NCI-H82 treated with DMSO at 0.1 percent for 48 hours (cell line): ENCODE measurements at regions not wholly inside any gene's neighbourhood (a gene's known extent, or its start where the extent isn't known, plus 50 kb on each side); places are given as distances from the start of the nearest gene placed in this dataset.

Experiments used
- DNase-seq: peaks from one replicate; lab custom pipeline; 2025; ENCODE audit not compliant: unreplicated experiment; lab: John Stamatoyannopoulos, UW

DNA sequence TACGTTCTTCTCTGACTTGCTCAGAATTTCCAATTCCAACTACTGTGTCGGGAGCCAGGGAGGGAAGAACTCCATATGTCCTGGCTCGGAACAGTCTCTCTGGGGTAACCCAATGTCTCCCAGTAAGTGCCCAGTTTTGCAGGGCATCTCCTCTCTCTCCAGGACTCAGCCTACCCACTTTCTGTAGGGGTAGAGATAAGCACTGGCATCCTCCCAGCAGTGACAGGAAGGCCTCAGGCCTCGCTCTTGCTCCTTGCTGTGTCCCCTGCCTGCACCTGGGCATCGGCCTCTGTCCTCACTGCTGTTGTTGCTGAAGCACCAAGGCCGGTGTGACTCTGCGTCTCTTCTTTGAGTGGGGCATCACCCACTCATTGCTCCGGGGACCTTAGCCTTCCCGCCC lies 388.9 kb upstream of the JARID2 start:
- no peak for DNase-seq

DNA sequence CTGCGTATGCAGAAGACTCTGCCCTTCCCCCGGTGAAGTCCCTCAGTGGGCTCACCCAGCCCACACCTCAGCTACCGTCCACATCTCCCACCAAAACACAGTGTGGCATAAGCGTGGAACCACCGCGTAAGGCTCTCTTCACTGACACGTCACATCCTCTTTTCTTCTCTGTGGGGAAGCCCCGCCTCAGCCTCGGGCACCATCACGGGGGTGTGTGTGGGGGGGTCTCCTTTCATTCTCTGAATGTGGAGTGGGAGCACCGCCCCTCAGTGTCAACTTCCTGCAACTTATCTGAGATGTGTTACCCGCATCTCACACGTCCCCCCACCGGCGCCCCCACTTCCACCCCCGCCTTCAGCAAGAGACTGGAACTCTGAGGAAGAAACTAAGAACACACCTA lies 388.4 kb upstream of the JARID2 start:
- no peak for DNase-seq

DNA sequence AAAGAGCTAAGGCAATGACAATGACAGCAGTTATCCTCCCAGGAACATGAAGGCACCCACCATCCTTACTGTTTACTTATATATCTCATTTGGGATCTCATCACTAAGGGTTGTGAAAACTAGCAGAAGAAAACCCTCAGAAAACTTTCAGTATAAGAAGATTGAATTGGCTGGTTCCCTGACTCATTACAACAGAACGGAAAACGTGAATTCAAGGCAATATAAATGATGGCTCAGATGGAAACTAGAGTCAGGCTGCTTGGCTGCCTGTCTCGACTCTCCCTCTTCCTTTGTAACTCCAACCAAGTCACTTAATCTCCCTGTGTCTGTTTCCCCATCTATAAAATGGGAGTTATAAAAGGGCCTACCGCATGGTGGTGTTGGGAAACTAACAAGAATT lies 387.1 kb upstream of the JARID2 start:
- DNase-seq, result no peak

DNA sequence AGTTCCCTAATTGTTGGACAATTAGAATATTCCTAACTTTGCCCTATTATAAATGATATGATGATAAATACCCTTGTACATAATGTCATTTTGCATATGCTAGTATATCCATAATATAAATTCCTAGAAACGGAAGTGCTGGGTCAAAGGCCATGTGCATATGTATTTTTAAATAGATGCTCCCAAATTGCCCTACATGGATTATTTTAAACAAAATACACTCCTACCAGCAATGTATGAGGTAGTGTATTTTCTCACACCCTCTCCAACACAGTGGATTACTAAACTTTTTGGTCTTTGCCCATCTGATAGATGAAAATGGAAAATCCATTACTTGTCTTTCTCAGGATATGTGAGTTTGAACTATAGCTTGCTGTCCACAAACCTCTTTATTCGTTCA lies 385.1 kb upstream of the JARID2 start:
- DNase-seq, result no peak

DNA sequence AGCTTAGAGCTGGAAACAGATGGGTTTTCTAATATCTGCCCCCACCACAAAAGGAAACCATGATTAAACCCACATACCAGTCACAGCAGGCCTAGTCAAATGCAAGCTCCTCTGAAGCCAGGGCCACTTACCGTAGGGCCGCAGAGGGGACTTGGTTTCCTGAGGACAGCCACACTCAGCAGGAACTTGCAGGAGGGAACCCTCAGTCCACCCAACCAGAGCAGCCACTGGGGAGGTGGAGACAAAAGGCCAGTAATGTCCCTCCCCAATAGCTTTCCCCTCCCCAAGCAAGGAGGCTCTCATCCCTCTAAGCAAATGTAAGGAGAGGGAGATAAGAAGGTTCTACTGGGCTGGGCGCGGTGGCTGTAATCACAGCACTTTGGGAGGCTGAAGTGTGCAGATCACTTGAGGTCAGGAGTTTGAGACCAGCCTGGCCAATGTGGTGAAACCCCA lies 384.4 kb upstream of the JARID2 start:
- peak; percentile 96 for DNase-seq

DNA sequence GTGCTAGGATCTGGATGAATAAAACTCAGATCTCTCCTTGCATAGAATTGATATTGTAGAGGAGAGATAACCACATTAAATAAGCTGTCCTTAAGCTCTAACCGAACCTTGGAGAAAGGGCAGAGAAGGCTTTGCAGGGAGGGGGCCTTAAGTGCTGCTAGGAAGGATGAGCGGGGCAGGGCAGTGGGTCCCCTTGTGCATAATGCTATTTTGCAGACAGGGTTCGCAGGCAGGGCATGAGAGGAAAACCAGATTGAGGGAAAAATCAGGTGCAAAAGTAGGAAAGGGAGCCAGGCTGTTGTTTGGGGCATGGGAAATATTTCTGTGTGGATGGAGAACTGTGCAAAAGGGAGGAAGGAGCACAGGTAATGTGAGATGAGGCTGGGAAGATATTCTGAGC lies 383.0 kb upstream of the JARID2 start:
- no peak for DNase-seq

DNA sequence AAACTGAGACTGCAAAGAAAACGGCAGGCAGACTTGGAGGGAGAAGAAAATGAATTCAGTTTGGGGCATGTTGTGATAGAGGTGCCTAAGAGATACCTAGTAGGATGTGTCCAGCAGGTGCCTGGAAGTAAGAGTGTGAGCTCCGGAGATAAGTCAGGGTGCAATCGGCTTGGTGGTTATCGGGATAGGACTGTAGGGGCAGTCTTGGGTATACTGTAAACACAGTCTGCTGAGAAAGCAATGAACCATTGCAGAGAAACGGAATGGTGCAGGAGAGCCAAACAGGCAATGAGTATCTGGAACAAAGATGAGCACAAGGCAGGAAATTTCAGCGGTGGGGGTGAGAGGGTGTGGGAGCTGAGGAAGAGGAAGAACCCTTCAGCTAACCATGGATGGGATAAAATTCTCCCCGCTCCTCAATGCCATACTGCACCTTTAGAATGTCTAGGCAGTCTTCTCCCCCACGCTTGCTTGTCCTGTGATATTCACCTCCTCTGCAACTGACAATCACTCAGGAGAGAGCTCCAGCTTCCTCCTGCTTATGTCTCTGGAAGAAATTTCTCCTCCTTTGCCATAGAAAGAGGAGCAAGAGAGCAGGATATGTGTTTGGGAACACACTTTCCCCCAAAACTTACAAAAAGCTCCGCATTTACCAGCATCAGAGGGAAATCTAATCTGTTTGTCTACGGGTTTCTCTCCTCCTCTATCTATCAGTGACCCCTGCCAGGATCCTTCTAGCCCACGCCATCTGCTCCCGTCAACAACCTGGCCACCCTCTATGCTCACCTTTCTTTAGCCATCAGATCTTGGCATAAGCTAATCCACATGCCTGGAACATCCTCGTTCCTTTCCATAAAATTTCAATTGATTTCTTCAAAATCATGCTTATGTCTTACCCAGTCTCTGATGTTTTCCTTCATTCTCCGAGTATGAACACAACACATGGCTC lies 381.7 kb upstream of the JARID2 start:
- peak; percentile 59 for DNase-seq

DNA sequence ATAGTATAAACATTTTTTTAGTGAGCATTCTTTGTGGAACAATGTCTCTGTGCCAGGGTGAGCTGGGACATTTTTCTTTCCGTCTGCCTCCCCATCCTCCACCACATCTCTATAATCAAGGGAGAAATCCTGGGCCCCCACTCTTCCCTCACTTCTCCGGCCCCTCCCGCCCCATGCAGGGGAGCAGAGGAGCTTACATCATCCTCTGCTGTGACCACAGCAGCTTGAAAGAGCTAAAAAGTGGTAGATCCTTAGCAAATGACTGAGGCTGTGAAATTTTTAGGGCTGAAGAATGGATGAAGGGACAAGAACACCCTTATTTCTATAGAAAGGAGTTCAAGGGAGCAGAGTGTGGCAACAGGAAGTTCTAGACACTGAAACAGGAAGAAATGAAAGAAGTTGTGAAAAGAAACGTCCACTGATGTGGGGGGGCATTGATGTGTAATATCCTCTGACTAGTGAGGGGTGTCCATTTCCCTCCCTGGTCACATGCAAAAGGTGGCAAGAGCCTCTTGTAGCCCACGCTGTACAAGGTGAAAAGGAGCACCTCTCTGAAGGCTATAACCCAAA lies 380.3 kb upstream of the JARID2 start:
- no peak for DNase-seq

DNA sequence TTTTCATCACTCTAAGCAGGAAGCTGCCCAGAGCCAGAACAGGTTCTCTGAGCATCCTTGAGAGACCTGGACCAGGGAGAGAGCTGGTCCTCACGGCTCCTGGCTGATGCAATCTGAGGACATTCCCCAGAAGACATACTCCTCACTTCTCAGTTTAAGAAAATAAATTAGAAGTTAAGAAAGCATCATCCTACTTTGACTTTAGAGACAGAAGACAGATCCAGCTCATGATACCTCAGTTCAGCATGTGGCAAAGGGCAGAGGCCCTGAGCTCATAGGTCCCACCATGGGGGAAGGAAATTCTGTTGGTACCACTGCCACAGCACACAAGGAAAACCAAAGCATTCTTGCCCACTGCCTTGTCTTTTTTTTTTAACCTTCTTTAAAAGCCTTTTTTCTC lies 378.1 kb upstream of the JARID2 start:
- no peak for DNase-seq

DNA sequence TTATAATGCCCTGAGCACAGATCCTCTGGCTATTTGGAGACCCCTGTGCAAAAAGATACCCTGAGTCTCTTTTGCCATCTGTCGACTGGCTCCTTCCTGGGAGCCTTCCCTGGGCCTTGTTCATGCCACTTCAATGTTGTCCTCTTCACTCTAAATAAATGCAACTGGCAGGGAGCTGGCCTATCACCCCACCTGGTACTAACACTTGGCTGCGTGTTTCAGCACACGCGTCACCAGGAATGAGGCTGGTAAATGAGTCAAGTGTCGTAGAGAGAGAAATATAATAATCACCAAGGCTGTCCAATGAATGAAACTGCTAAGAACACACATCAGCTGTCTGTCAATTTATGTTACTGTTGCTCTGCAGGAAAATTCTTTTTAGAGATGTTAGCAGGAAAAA lies 374.6 kb upstream of the JARID2 start:
- DNase-seq, result peak; percentile 41

DNA sequence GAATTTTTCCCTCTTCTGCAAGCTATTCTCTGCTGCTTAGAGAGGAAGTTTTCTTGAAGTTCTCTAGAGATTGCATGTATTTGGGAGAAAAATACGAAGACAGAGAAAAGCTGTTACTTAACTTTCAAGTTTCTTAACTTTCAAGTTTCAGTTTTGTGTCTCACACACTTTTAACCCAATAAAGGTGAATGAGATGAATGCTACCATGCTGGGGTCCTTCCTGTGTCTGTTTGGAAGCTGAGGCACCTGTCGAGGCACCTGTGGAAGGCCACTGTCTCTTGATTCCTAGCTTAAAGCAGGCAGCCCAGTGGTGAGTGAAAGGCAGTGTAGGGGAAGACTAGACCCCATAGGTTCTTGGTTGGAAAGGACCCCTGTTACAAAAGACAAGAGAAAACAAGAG lies 372.8 kb upstream of the JARID2 start:
- no peak for DNase-seq

DNA sequence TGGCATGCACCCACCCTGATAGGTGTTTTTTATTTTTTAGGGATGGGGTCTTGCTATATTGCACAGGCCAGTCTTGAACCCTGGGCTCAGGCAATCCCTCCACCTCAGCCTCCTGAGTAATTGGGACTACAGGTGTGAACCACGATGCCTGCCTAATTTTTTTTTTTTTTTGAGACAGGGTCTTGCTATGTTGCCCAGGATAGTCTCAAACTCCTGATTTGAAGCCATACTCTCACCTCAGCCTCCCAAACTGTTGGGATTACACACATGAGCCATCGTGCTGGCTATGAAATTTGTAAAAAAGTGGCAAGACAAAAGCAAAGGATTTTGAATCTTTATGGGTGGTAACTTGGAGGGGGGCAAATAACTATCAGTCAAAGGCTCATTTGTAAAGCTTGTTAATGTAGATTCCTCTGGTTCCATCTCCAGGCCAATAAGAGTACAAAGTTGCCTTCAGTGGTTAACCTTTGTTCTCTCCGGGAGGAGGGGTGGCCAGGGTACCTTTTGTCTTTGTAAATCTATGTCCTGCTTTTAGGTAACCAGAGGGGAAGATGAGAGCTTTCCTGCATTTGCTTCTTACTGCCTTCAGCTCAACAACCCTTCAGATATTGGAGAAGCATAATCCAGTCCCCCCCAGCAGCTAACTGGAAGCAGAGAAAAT lies 372.0 kb upstream of the JARID2 start:
- DNase-seq, result no peak

DNA sequence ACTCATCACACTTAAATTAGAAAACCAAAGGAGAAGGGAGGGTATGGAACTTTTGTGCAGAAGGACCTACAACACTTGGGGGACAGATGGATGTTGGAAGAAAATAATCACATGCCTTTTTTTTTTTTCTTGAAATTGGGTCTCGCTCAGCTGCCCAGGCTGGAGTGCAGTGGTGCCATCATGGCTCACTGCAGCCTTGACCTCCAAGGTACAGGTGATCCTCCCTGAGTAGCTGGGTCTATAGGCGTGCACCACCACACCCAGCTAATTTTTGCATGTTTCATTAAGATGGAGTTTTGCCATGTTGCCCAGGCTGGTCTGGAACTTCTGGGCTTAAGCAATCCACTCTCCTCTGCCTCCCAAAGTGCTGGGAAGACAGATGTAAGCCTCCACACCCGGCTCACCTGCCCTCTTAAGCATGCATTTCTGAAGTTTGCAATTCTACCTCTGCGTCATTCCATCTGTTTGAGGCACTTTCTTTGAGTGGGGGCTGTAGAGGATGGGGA lies 370.8 kb upstream of the JARID2 start:
- DNase-seq, result no peak

DNA sequence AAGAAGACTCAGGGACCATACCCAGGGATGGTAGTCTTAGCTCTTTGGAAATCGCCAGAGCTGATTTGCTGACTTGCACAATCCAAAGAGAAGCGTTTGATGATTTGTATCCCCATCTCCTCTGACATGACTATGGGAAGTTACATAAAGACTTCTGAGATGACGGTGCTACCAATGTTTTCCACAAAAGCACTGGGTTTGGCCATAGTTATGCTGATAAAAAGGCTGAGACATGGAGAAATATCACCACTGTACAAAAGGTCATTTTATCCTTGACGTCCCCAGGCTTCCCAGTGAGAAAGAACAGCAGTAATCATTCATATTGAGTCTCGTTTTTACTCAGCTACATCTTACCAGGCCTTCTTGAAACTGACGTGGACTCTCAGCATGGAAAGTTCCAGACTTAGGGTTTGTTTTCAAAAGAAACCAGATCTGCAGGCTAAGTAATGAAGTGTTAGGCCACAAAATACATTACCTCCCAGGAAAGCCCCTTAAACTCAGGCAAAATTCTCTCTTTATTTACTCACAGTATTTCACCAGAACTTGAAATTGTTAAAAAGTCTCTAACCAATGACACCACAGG lies 370.3 kb upstream of the JARID2 start:
- no peak for DNase-seq

DNA sequence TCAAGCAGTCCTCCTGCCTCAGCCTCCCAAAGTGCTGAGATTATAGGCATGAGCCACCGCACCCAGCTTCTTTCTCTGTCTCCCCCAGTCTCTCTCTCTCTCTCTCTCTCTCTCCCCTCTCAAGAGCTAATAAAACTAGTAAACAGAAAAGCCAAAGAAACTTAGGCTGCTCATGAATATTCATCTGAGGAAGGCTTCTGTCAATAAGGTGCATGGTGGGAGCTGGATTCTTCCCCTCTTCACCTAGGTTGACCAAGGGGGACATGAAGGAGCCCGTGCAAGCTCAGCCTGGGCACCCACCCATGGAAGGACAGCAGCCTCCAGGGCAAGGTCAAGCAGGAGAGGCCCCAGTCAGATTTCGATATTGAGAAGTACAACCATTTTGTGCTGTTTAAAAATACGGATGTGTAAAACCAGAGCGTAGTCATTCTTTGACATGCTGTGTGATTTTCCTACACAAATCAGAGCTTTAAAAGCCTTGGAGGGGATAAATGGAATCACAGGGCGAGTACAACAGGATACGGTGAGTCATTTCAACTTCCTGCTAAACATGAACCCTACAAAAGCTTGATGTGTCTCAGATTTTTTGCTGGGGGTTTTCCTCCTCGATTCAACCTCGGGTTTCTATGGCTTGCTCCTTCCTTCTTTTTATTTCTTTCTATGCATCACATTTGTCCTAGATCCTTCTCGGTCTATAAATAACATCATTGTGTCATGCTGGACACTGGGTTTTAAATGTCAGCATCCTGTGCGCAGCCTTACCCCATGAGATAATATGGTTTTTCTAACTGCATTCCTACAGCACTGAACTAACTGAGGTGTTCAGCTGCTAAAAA lies 368.9 kb upstream of the JARID2 start:
- DNase-seq, result no peak

DNA sequence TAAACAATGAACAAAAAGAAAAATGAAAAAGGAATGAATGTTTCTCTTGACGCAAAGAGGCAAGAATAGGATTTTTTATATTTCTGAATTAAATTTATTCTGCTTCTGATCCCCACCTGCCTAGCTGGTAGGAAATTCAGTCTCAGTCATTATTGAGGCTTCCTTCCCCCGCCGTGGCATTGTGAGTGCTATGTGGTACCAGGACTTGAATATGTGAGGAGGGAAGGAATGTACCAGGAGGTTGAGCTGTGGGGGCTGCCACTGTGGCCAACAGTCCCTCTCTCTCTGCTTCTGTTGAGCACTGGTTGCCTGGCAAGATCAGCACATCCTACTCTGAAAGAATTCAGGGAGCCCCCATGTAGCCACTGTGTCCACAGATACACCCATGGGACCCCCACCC lies 368.1 kb upstream of the JARID2 start:
- DNase-seq, result no peak

DNA sequence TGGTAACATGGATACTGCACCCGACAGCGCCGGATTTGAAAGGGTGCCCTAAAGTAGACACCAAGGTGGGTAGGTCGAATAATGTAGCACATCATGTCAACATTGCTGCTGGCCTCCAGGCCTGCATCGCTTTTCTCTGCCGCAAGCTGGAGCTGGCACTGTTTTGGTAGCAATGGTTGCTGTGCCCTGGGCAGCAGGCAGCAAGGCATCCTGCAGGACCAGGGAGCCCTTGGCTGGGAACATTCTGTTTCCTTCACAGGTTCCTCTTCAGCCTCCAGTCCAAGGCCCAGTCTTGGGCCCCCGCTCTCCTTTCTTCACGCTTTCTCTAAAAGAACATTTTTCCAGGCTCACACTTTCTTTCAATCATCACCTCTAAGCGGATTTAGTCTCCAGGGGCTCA lies 365.8 kb upstream of the JARID2 start:
- DNase-seq, result no peak

DNA sequence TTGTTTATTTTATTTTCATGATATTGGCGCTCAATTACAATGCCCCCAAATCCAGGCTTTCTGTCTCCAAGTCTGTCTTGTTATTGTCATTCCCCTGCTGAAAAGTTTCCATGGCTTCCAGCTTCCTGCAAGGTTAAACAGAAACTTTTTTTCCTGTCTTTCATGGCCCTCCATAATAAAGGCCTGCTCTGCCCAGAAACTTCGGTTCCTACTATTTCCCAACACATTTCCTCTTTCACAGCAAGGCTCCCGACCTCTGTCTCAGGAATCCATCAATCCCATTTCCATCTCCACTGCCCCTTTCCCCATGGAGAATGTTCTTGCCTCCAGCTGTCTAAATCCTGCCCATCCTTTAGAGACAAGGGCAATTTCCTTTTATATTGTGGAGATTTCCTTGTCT lies 365.2 kb upstream of the JARID2 start:
- DNase-seq, result no peak

DNA sequence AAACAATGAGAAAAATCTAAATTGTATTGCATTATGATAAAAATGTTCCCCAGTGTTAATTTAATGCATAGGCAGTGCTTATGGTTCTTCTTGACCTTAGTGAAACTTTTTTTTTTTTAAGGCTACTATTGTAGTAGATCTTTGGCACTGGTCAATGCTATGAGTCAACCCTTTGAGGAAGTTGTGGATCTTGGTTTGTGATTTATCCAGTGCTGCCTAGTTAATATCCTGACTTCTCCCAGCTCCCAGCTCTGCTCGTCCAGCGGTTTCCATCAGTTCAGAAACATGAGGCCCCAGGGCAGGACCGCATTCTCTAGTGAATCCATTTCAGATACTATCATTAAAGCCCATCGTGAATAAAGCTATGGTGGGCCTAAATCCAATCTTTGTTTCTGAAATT lies 364.5 kb upstream of the JARID2 start:
- no peak for DNase-seq

DNA sequence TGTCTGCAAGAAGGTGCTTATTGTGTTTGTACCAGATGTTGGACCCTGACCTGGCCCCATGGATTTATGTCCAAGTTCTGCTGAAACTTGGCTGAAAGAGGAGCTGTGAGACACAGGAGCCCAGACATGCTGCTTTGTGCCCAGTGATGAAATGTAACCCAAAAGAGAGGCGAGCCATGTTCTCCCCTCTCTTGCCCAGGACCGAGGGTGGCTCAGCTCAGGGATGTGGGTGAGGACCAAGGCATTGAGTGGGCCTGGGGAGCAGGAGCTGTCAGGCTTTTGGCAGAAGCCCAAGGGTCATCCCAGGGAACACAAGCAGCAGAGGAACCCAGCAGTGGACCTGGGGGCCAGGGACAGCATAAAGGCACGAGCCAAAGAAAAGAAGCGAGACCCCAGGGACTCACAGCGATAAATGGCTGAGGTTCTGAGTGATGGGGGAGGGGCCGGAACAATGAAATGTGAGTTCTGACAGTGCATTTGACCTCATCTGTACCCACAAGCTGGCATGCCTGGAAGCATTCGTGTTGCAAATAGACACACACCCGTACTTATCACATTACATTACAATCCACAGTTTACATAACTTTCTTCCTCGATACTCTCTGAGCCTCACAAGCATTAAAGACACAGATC lies 363.4 kb upstream of the JARID2 start:
- no peak for DNase-seq
